Astrocyte of the spinal cord (primary cell): ENCODE measurements at regions not wholly inside any gene's neighbourhood (a gene's known extent, or its start where the extent isn't known, plus 50 kb on each side); places are given as distances from the start of the nearest gene placed in this dataset.

Source experiments
- DNase-seq: peaks from one replicate; pipeline ENCODE4 v3.0.0; 2011; ENCODE audit warnings: low read depth, low spot score
- H3K4me3 ChIP-seq: 2 replicates; pipeline ENCODE4 v1.5.1; 2011; ENCODE audit warnings: low read depth, mild to moderate bottlenecking, low read length, moderate library complexity
- CTCF ChIP-seq: IDR thresholded peaks from 2 replicates; pipeline ENCODE4 v1.5.1; 2012; ENCODE audit warnings: low read depth, mild to moderate bottlenecking, low read length, inconsistent platforms
- in situ Hi-C: cut with HindIII; loops from 2 replicates; pipeline ENCODE4 v1.10.0; 2017; ENCODE audit warnings: low sequenced_read_pairs

DNA sequence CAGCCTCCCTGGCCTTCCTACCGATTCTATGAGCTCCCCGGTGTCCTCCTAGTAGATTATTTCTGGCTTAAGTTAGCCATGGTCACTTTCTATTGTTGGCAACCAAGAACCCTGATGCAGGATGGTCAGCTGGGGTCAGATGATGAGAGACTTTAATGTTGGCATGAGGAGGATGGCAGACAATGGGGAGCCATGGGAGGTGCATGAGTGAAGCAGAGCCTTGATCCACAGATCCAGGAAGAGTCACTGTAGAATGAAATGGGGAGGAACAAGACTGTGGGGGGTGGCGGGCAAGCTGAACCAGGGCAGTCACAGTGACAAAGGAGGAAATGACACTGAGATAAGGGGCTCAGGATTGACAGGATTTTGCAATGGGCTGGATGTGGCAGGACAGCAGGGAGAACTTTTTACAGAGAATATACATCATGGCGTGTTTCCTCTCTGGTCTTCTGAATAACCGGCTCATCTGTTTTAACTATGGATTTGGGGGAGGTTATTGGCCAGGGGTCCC, 60.9 kb downstream of the RPLP1 start:
- DNase-seq = no peak
- no peak overlapping the region for H3K4me3 ChIP-seq
- in situ Hi-C loops = no loop called here
- no peak for TF ChIP-seq CTCF

DNA sequence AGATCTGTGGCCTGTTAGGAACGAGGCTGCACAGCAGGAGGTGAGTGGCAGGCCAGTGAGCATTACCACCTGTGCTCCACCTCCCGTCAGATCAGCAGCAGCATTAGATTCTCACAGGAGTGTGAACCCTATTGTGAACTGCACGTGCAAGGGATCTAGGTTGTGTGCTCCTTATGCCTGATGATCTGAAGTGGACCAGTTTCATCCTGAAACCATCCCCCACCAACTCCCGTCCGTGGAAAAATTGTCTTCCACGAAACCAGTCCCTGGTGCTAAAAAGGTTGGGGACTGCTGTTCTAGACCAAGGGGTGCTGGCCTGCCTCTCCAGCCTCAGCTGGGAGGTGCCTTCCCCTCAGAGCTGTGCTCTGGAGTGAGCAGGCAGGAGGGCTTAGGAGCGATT, 61.4 kb downstream of the RPLP1 start:
- DNase-seq = no peak
- TF ChIP-seq CTCF = no peak
- no peak overlapping the region for H3K4me3 ChIP-seq
- in situ Hi-C loops = no loop called here

DNA sequence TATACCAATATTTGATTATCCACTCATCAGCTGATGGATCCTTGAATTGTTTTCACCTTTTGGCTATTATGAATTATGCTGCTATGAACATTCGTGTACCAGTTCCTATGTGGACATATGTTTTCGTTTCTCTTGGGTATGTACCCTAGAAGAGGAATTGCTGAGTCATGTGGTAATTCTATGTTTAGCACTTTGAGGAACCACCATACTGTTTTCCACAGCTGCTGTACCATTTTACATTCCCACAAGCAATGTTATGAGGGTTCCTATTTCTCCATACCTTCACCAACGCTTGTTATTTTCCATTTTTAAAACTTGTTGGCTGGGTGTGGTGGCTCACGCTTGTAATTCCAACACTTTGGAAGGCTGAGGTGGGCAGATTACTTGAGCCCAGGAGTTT, 62.9 kb downstream of the RPLP1 start:
- DNase-seq = no peak
- no peak overlapping the region for H3K4me3 ChIP-seq
- TF ChIP-seq CTCF = no peak
- in situ Hi-C loops = no loop called here

DNA sequence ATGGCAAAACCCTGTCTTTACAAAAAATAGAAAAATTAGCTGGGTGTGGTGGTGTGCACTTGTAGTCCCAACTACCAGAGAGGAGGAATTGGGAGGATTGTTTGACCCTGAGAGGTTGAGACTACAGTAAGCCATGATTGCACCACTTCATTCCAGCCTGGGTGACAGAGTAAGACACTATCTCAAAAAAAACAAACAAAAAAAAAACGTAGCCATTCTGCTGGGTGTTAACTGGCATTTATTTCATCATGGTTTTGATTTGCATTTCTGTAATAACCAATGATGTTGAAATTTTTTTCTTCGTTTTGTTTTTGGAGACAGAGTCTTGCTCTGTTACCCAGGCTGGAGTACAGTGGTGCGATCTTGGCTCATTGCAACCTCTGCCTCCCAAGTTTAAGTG, 63.3 kb downstream of the RPLP1 start:
- no peak for TF ChIP-seq CTCF
- in situ Hi-C loops = no loop called here
- DNase-seq = no peak
- H3K4me3 ChIP-seq = no peak overlapping the region

- TF ChIP-seq CTCF = no peak
- in situ Hi-C loops = no loop called here
- no peak for DNase-seq
- no peak overlapping the region for H3K4me3 ChIP-seq
These were observed 64.4 kb downstream of the RPLP1 start for GRCh38 chr15:69517052-69517451.

- no peak overlapping the region for H3K4me3 ChIP-seq
- no peak for TF ChIP-seq CTCF
- in situ Hi-C loops = no loop called here
- DNase-seq = no peak
These were observed 66.2 kb downstream of the RPLP1 start for GRCh38 chr15:69518806-69519205.

- TF ChIP-seq CTCF = no peak
- no peak overlapping the region for H3K4me3 ChIP-seq
- in situ Hi-C loops = no loop called here
- no peak for DNase-seq
These were observed 67.4 kb downstream of the RPLP1 start for GRCh38 chr15:69520067-69520466.
